HG02571 (cell line): ENCODE measurements at regions not wholly inside any gene's neighbourhood (a gene's known extent, or its start where the extent isn't known, plus 50 kb on each side); places are given as distances from the start of the nearest gene placed in this dataset.

Experiments
- ATAC-seq: cut with Tn5 transposase; IDR thresholded peaks from one replicate; pipeline ENCODE4 v1.9.1; 2021; ENCODE audit warnings: mild to moderate bottlenecking, moderate library complexity; ENCODE audit not compliant: unreplicated experiment

DNA sequence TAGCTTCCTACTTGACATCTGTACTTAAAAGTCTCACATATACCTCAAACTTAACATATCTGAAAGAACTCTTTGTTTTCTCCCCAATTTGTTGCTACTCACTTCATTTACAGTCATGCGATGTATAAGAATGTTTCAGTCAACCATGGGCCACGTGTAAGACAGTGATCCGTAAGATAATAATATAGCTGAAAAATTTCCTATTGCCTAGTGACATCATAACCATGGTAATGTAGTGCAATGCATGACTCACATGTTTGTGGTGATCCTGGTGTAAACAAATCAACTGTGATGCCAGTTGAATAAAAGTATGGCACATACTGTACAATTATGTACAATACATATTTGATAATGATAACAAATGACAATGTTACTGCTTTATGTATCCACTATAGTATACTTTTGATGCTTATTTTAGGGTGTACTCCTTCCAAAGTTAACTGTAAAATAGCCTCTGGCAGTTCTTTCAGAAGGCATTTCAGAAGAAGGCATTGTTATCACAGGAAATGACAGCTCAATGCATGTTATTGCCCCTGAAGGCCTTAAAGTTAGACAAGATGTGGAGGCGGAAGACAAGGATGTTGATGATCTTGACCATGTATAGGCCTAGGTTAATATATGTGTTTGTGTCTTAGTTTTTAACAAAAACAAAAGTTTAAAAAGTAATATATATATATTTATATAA is 579.0 kb downstream of the EPHA7 start:
- no peak for ATAC-seq

DNA sequence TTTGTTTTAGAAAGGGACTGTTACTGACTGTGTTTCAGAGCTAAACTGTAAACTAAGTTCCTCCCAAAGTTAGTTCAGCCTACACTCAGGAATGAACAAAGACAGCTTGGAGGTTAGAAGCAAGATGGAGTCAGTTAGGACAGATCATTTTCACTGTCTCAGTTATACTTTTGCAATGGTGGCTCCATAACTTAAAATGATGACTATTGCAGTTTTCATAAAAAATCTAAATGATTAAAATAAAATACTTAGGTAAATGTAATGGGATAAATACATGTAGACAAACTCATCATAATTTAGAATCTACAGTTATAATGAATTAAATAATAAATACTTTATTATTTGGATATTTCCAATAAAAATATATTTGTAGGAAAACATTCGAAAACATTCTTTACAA is 590.6 kb downstream of the EPHA7 start:
- ATAC-seq = no peak

DNA sequence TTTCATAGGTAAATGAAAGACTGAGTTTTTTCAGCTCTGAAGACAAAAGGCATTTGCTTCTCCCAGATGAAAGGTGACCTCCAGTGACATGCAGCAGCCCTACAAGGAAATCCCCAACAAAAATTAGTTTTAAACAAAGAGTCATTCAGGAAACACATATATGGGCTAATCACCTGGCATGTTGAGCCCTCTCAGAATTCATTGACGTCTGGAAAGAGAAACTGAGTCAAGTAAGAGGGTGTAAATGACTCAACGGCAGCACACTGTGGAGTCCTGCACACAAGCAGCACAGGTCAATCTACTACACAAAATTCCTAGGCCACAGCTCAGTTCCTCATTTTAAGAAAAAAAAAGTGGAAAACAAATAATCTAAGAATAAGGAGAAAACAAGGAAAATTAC is 592.3 kb downstream of the EPHA7 start:
- ATAC-seq = no peak

DNA sequence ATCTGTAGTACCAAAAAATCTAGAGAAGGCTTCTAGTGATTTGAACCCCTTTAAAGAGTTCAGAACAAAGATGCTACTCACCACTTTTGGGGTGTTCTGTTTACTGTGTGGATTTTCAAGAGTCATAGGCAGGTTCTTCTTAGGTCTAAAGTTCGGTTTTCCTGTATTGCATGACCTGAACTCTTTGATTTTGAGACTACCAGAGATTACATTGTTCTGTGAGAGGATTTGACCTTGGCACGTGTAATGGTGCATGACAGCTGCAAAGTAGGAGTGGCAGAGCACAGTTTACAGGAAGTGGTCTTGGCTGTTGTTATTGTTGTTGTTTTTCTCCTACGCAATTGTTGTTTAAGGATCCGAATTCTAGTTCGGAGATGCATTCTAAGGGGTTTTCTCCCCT is 592.7 kb downstream of the EPHA7 start:
- ATAC-seq = no peak

DNA sequence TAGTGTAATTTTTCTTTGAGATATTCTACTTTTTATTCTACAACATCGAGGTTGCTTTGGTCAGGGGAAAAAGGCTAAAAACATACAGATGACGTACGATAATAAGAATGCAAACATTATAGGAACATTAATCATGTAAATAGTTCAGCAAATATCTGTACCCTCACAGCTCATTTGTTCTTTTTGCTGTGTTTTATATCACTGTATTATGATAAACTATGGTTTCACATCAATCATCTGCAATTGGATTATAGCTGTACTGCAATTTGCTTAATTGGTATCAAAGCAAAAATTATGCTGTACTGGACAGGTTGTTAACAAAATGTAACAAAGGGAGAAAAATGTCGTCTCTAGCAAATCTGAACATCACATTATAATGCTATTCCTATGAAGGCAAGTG is 597.1 kb downstream of the EPHA7 start:
- no peak for ATAC-seq

DNA sequence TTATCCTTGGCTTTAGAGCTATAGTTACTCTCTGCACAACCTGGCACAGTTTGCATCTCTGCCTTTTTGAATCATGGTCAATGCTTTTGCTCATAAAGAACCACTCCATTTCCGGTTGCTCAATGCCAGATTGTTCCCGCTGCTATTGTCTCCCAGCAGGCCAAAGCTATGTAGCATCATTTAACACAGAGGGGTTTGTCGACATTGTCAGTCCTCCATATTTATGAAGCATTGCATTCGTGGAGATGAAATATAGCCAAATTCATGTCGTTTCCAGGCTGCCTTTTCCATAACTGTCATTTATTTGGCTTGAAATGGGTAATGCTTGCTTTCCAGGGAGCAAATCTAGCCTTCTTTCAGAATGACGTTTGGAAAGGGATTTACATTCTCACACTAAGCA is 598.8 kb downstream of the EPHA7 start:
- no peak for ATAC-seq

DNA sequence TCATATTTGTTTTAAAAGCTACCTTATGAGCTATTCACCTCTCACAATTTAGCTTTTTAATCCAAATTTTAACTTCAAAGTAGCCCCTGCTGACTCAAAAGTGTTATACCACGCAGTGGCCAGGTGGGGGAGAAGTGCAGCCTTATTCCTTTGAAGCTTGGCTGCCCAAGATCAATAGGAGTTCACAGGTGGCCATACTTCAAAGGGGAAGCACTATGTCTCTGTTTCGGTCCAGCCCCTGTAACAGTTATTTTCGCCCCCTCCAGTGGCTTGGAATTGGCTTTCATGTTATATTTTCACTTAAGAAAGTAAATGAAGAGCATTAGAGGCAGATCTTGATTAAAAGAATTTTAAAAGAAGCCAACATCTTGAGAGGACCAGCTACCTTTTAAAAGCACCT is 608.4 kb downstream of the EPHA7 start:
- ATAC-seq = peak; percentile 89

DNA sequence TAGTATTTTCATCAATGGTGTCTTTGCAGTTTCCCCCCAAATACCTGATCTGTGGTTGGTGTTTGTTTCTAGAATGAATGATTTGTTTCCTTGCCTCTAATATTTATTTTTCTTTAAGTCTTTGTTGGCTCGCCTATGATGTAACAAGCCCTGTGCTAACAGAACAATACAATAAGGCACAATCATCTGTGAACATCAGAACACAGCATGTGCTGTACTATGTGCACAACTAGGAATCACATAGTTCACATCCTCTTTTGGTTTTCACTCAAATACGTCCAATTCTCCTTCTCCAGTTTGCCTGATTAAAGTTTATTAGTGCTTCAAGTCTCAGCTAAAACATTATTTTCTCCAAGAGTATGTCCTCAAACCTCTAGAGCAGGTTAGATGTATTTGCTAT is 613.1 kb downstream of the EPHA7 start:
- ATAC-seq = no peak

DNA sequence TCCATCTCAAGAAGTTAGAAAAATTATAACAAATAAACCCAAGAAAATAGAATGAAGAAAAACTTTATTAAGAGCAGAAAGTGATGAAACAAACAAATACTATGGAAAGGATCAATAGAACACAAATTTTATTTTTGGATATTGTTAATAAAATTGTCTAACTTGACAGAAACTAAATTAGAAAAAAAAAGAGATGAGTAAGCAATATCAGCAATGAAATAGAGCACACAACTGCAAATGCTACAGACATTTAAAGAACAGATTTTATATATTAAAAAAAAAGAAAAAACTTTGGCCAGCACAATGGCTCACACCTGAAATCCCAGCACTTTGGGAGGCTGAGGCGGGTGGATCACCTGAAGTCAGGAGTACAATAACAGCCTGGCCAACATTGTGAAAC is 628.0 kb downstream of the EPHA7 start:
- no peak for ATAC-seq

DNA sequence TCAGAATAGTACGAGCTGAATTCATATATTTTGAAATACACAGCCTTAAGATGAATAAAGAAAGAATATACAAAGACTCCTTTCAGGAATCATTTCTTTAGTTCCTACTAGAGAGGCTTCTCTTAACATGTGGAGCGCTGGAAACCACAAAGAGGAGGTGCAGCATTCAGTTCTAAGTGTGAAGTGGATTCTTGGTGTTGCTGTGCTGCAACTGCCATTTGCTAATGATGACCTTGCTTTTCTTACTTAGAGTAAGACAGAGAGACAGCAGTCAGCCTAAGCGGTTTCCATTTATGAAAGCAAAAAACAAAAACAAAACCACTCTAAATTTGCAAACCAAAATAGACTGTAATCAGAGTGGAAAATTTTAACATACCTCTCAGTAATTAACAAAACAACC is 629.0 kb downstream of the EPHA7 start:
- ATAC-seq = no peak

DNA sequence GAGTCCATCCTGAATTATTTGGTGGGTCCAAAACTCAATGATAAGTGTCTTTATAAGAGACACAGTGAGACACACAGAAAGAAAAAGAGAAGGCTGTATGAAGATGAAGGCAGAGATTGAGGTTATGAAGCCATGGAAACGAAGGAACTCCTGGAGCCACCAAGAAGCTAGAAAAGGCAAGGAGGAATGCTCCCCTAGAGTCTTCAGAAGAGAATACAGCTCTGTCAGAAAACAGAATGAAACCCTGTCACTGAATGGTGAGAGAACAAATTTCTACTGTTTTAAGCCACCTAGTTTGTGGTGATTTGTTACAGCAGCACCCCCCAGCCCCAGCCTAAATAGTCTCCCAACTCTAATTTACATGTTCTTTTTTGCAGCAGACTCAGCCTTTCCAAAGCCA is 635.1 kb downstream of the EPHA7 start:
- no peak for ATAC-seq

DNA sequence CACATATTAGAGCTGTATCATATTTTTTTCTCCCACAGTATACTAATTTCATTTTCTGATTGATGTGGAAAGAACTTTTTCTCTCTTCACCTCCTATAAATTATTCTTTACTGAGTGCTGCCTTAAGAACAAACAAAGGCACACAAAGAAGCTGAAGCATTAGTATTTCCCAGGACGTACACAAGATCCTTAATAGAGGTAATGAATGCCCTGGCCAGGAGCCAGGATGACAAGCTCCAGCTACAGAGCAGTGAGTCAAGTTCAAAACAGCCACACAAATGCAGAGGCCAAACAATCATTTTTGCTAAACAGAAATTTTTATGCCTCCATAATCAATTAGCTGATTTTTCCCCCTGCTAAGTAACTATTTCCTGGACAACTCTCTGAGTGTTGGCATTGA is 639.6 kb downstream of the EPHA7 start:
- no peak for ATAC-seq

DNA sequence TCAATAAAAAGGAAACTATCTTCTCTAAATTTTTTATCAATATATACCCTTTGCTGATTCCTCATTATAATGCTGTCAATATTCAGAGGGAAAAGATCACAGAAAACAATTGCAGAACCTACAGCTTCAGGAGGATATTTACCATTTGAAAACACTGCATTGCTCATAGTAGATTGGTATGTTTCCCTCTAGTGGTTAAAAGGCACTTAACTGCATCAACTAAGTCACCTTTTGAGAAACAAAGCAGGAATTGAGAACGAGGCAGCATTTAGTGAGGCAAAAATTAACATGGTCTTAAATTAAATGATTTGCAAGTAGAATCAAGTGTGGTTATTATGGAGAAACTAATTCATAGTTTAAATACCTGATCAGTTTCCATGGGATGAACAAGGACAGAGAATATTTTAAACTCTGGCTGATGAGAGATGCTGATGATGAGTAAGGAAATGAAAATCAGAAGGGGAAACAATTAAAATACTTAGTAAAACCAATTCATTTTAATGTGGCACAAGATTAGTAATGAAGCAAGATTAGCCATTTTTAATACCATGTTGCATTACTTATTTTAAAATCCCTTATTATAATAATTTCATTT is 642.1 kb downstream of the EPHA7 start:
- ATAC-seq = no peak

DNA sequence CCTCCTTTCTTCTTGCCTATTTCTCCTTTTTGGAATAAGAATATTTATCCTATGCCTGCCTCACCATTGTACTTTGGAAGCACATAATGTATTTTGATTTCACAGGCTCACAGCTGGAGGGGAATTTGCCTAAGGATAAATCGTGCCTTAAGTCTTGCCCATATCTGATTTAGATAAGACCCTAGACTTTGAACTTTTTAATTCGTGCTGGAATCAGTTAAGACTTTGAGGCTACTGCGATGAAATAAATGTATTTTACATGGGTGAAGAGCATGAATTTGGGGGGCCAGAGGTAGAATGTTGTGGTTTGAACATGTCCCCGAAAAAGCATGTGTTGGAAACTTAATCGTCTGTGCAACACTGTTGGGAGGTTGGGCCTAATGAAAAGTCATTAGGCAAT is 648.8 kb downstream of the EPHA7 start:
- ATAC-seq = no peak

DNA sequence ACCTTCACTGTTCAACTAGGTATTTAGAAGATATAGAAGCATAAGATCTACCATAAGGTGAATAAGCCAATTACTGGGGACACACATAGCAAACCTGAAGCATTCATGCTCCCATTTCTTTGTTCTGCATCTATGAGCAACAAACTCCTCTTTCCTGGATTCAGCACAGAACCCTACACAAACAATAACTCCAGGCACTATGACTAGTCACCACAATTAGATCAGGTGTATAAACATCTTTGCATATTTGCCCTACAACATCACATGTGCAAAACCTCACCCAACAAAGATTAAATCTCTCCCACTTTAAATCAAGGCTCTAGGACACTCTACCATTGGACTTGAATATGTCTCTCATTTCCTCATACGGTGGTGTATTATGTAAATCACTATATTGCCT is 652.3 kb downstream of the EPHA7 start:
- ATAC-seq = no peak

DNA sequence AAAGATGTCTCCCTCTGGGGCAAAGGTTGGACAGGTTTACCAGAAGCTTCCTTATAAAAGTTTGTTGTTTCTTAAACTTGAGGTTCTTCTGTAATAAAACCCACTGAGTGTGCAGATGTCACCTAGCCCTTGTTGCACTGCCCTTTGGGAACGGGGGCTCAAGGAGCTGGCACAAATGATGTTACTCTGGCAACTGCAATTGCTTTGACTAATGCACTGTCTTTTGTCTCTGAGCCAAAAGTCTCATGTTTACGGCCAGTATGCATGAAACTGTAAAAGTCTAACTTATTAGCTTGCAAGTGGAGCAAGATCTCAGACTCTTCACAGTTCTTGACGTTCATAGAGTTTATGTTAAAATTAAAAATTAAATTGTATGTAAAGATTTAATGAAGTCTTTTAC is 655.7 kb downstream of the EPHA7 start:
- ATAC-seq = no peak

DNA sequence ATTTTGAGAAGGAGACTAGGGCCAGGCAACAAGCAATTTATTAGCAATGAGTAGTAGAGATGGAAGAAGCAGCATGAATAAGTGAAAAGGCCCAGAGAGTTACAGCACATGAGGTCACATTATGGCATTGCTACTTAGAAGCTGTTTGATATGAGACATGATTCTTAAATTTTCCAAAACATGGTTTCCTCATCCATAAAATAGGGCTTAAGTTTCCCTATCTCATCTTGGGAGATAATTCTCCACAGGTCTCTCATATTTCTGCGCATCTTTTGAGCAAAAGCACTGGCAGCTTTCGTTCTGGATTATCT is 656.1 kb downstream of the EPHA7 start:
- no peak for ATAC-seq

DNA sequence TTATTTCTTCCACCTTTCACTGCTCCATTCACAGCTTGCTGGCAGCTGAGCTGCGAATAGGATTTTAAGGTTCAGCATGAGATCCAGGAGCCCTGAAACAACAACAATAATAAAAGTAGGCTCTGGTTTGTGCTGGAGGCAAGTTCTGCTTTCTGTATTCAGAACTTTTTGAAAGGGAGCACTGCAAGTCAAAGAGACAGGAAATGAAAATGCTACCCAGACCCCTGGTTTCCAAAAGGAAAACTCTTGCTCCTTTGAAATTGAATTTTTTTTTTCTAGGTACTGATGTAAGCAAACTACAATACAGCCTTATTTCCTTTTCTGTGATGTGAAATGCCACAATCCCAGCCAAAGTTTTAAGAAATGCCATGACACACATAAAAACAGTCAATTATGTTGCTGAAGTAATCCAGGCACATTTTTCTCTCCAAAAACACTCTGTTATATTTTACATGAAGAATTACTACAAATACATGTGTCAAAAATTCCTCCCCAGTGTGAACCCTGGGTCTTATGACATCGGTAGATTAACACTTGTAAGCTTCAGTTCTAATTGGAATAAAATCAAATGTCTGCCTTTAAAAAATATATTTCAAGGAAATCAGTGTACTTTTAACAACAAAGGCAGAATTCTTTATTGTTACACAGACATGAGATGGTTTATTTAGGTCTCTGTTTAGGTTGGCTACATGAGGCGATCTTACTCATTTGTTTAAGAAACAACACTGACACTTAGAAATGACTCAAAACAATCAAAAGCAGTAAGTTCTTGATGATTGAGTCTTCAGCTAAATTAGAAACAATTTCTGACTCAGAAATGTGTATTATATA is 656.7 kb downstream of the EPHA7 start:
- no peak for ATAC-seq

DNA sequence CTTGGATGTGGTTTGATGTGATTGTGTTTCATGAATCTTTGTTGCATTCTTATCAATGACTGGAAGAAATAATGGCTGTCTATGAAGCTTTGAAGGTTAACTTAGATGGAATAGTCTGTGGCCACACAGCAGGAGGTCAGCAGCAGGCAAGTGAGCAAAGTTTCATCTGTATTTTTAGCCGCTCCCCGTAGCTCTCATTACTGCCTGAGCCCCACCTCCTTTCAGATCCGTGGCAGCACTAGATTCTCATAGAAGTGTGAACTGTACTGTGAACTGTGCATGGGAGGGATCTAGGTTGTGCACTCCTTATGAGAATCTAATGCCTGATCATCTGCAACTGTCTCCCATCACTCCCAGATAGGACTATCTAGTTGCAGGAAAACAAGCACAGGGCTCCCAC is 660.2 kb downstream of the EPHA7 start:
- ATAC-seq = no peak

DNA sequence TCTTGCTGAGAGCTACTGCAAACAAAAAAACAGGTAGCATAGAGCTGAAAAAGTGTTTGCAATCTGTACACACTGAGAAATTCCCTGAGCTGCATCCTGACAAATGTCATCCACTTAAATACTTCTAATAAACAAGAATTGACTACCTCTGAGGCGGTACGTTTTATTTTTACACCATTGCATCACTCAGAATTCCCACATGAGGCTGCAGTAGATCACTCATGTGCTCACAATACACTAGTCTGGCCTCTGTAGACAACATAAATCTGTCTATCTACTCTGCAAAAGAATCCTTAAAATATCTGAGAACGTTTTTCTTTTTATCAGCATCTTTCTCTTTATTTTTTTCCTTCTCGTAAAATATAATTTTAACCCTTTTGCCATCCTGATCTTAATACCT is 661.4 kb downstream of the EPHA7 start:
- no peak for ATAC-seq

DNA sequence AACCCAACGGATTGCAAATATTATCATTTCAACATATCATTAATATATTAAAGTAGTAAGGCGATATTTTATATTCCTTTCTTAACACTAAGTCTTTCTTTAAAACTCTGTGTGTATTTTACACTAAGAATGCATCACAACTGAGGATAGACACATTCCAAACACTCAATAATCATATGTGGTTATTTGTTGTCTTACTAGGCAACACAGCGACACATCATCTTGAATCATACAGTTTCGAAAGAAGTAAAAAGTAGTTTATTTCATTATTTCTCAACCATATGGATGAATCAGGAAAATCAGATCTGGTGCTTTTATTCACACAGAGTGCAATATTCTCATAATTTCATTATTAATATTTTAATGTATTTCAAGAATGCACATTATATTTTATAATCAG is 662.4 kb downstream of the EPHA7 start:
- ATAC-seq = no peak

DNA sequence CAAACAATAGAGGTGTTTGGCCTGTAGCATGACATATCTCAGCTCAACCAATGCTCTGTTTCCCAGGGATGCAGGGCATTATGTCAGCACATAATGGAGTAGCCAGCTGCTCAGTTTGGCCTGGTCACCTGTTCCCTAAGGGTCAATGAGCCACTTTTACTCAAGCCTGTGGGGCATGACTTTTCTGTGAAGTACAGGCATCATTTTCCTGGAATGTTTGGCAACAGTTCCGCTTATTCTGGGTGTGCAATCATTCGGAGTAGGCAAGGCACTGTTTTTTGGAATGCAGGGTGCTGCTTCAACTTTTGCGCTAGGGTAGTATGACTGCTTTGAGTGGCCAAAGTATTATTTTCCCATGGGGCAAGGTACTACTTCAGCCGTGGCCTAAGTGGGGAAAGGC is 665.4 kb downstream of the EPHA7 start:
- no peak for ATAC-seq
